ENCODE measurements at regions not wholly inside any gene's neighbourhood (a gene's known extent, or its start where the extent isn't known, plus 50 kb on each side); places are given as distances from the start of the nearest gene placed in this dataset.

- DNase-seq (ENCODE audit: low read depth, low spot score) (no peak), FAIRE-seq (no peak)
- dilution Hi-C loops (cut with MboI; ENCODE audit: extremely low pct_ligation_motif_present, low sequenced_read_pairs), result no loop called here
- TF ChIP-seq EZH2 (IDR thresholded peaks at IDR 0.05; ENCODE audit: low read length) (no peak), CTCF (optimal IDR thresholded peaks at IDR 0.05 in 1 of 3, IDR thresholded peaks at IDR 0.05 in 1 of 3, conservative IDR thresholded peaks at IDR 0.05 in 1 of 3; ENCODE audit: extremely low read depth in 1 of 3, insufficient read depth in 2 of 3, low read length in 3 of 3) (no peak)
- no peaks in the 10 kb centered on the region for H4K20me1 ChIP-seq (ENCODE audit: control insufficient read depth, extremely low read depth, insufficient read depth, low read length)
- H3K4me2 ChIP-seq (ENCODE audit: control insufficient read depth, extremely low read depth, insufficient read depth, low read depth, low read length), result no peak overlapping the region
- H3K4me1 ChIP-seq (ENCODE audit: control insufficient read depth, extremely low read depth, insufficient read depth, low read length), result no peaks in the 10 kb centered on the region
- H3K36me3 ChIP-seq (ENCODE audit: control insufficient read depth in 2 of 2, extremely low read depth in 1 of 2, insufficient read depth in 2 of 2, low read length in 2 of 2), result no peaks in the 10 kb centered on the region
- no peaks in the 10 kb centered on the region for H3K9me3 ChIP-seq (ENCODE audit: control insufficient read depth, low read depth, low read length)
- H3K4me3 ChIP-seq (ENCODE audit: control insufficient read depth in 2 of 3, extremely low read depth in 1 of 3, insufficient read depth in 2 of 3, low read depth in 1 of 3, low read length in 3 of 3), result no peak overlapping the region
- no peaks in the 10 kb centered on the region for H3K79me2 ChIP-seq (ENCODE audit: control insufficient read depth, insufficient read depth, low read length)
- no peaks in the 10 kb centered on the region for H3K27me3 ChIP-seq (ENCODE audit: control insufficient read depth, extremely low read depth, insufficient read depth, low read length)
- no peak overlapping the region for H3K27ac ChIP-seq (ENCODE audit: control insufficient read depth, insufficient read depth, low read length)
- H3K9ac ChIP-seq (ENCODE audit: control insufficient read depth, extremely low read depth, insufficient read depth, low read length), result no peak overlapping the region
- no peaks in the 10 kb centered on the region for H3K9me1 ChIP-seq (ENCODE audit: control insufficient read depth, extremely low read depth, insufficient read depth, low read length)
- H2AFZ ChIP-seq (ENCODE audit: control insufficient read depth, low read length), result no peak overlapping the region
Observed at GRCh38 chr7:28291559-28291958, 111.0 kb upstream of the JAZF1 start.

- no peak overlapping the region for H3K4me2 ChIP-seq (ENCODE audit: control insufficient read depth, extremely low read depth, insufficient read depth, low read depth, low read length)
- no peaks in the 10 kb centered on the region for H3K9me1 ChIP-seq (ENCODE audit: control insufficient read depth, extremely low read depth, insufficient read depth, low read length)
- H3K9me3 ChIP-seq (ENCODE audit: control insufficient read depth, low read depth, low read length), result no peaks in the 10 kb centered on the region
- FAIRE-seq (peak; percentile 56), DNase-seq (ENCODE audit: low read depth, low spot score) (no peak)
- no peaks in the 10 kb centered on the region for H4K20me1 ChIP-seq (ENCODE audit: control insufficient read depth, extremely low read depth, insufficient read depth, low read length)
- no peak overlapping the region for H2AFZ ChIP-seq (ENCODE audit: control insufficient read depth, low read length)
- H3K79me2 ChIP-seq (ENCODE audit: control insufficient read depth, insufficient read depth, low read length), result no peaks in the 10 kb centered on the region
- H3K27me3 ChIP-seq (ENCODE audit: control insufficient read depth, extremely low read depth, insufficient read depth, low read length), result no peaks in the 10 kb centered on the region
- dilution Hi-C loops (cut with MboI; ENCODE audit: extremely low pct_ligation_motif_present, low sequenced_read_pairs), result no loop called here
- H3K4me1 ChIP-seq (ENCODE audit: control insufficient read depth, extremely low read depth, insufficient read depth, low read length), result no peaks in the 10 kb centered on the region
- H3K4me3 ChIP-seq (ENCODE audit: control insufficient read depth in 2 of 3, extremely low read depth in 1 of 3, insufficient read depth in 2 of 3, low read depth in 1 of 3, low read length in 3 of 3), result no peak overlapping the region
- H3K36me3 ChIP-seq (ENCODE audit: control insufficient read depth in 2 of 2, extremely low read depth in 1 of 2, insufficient read depth in 2 of 2, low read length in 2 of 2), result no peaks in the 10 kb centered on the region
- no peak for TF ChIP-seq EZH2 (IDR thresholded peaks at IDR 0.05; ENCODE audit: low read length)
- no peak overlapping the region for H3K27ac ChIP-seq (ENCODE audit: control insufficient read depth, insufficient read depth, low read length)
- no peak overlapping the region for H3K9ac ChIP-seq (ENCODE audit: control insufficient read depth, extremely low read depth, insufficient read depth, low read length)
Observed at GRCh38 chr7:28292834-28293526, 112.4 kb upstream of the JAZF1 start.

- H3K9me3 ChIP-seq (ENCODE audit: control insufficient read depth, low read depth, low read length), result no peaks in the 10 kb centered on the region
- H3K79me2 ChIP-seq (ENCODE audit: control insufficient read depth, insufficient read depth, low read length), result no peaks in the 10 kb centered on the region
- H3K9ac ChIP-seq (ENCODE audit: control insufficient read depth, extremely low read depth, insufficient read depth, low read length), result no peak overlapping the region
- no peak for FAIRE-seq
- H3K4me1 ChIP-seq (ENCODE audit: control insufficient read depth, extremely low read depth, insufficient read depth, low read length), result no peaks in the 10 kb centered on the region
- H3K9me1 ChIP-seq (ENCODE audit: control insufficient read depth, extremely low read depth, insufficient read depth, low read length), result no peaks in the 10 kb centered on the region
- no peak overlapping the region for H3K4me2 ChIP-seq (ENCODE audit: control insufficient read depth, extremely low read depth, insufficient read depth, low read depth, low read length)
- no peak overlapping the region for H3K27ac ChIP-seq (ENCODE audit: control insufficient read depth, insufficient read depth, low read length)
- TF ChIP-seq EZH2 (IDR thresholded peaks at IDR 0.05; ENCODE audit: low read length), result no peak
- no peak for TF ChIP-seq CTCF (optimal IDR thresholded peaks at IDR 0.05 in 1 of 3, IDR thresholded peaks at IDR 0.05 in 1 of 3, conservative IDR thresholded peaks at IDR 0.05 in 1 of 3; ENCODE audit: extremely low read depth in 1 of 3, insufficient read depth in 2 of 3, low read length in 3 of 3)
- no peak overlapping the region for H3K4me3 ChIP-seq (ENCODE audit: control insufficient read depth in 2 of 3, extremely low read depth in 1 of 3, insufficient read depth in 2 of 3, low read depth in 1 of 3, low read length in 3 of 3)
- H2AFZ ChIP-seq (ENCODE audit: control insufficient read depth, low read length), result no peak overlapping the region
- no peaks in the 10 kb centered on the region for H3K36me3 ChIP-seq (ENCODE audit: control insufficient read depth in 2 of 2, extremely low read depth in 1 of 2, insufficient read depth in 2 of 2, low read length in 2 of 2)
- DNase-seq (ENCODE audit: low read depth, low spot score), result no peak
- no peaks in the 10 kb centered on the region for H3K27me3 ChIP-seq (ENCODE audit: control insufficient read depth, extremely low read depth, insufficient read depth, low read length)
- dilution Hi-C loops (cut with MboI; ENCODE audit: extremely low pct_ligation_motif_present, low sequenced_read_pairs), result no loop called here
- no peaks in the 10 kb centered on the region for H4K20me1 ChIP-seq (ENCODE audit: control insufficient read depth, extremely low read depth, insufficient read depth, low read length)
Observed at GRCh38 chr7:28293527-28293835, 112.9 kb upstream of the JAZF1 start.

Data from keratinocyte (primary cell).